DOHH2 (cell line): ENCODE measurements at regions not wholly inside any gene's neighbourhood (a gene's known extent, or its start where the extent isn't known, plus 50 kb on each side); places are given as distances from the start of the nearest gene placed in this dataset.

Experiments used
- H3F3A ChIP-seq: fragments of 200-600 bp; sonication (generic), shearing (Covaris generic); 2 replicates; pipeline ENCODE4 v1.6.0; 2016; ENCODE audit warnings: antibody characterized with exemption, mild to moderate bottlenecking; ENCODE audit not compliant: control insufficient read depth, insufficient read depth
- H3K27ac ChIP-seq: fragments of 200-600 bp; sonication (generic); 2 replicates; pipeline ENCODE4 v1.5.1; 2014; ENCODE audit warnings: low read depth, mild to moderate bottlenecking, low read length, moderate library complexity
- H3K27me3 ChIP-seq: fragments of 200-600 bp; sonication (generic); 2 replicates; pipeline ENCODE4 v1.6.1; 2014; ENCODE audit warnings: mild to moderate bottlenecking, low read length, mixed read lengths; ENCODE audit not compliant: control insufficient read depth
- H3K36me3 ChIP-seq: fragments of 200-600 bp; sonication (generic); 2 replicates; pipeline ENCODE4 v1.6.1; 2014; ENCODE audit warnings: mild to moderate bottlenecking, low read length, moderate library complexity, mixed read lengths; ENCODE audit not compliant: control insufficient read depth
- H3K4me1 ChIP-seq: fragments of 200-600 bp; sonication (generic); 2 replicates; pipeline ENCODE4 v1.6.1; 2014; ENCODE audit warnings: mild to moderate bottlenecking, low read length, mixed read lengths; ENCODE audit not compliant: control insufficient read depth
- H3K4me2 ChIP-seq: fragments of 200-600 bp; sonication (generic); 2 replicates; pipeline ENCODE4 v1.6.0; 2014; ENCODE audit warnings: mild to moderate bottlenecking, low read length, moderate library complexity
- H3K4me3 ChIP-seq: fragments of 200-600 bp; sonication (generic); 2 replicates; pipeline ENCODE4 v1.5.1; 2014; ENCODE audit warnings: mild to moderate bottlenecking, low read length, mixed read lengths
- H3K79me2 ChIP-seq: fragments of 200-600 bp; sonication (generic); 2 replicates; pipeline ENCODE4 v1.6.1; 2014; ENCODE audit warnings: mild to moderate bottlenecking, low read length, mixed read lengths; ENCODE audit not compliant: control insufficient read depth
- H3K9me2 ChIP-seq: fragments of 200-600 bp; sonication (generic); replicated peaks from 2 replicates; pipeline ENCODE4 v1.6.1; 2014; ENCODE audit warnings: mild to moderate bottlenecking, low read length, mixed read lengths; ENCODE audit not compliant: control insufficient read depth
- H3K9me3 ChIP-seq: fragments of 200-600 bp; sonication (generic); 2 replicates; pipeline ENCODE4 v1.6.1; 2014; ENCODE audit warnings: antibody characterized with exemption, low read length, mixed read lengths; ENCODE audit not compliant: control insufficient read depth, insufficient read depth
- H4K20me1 ChIP-seq: fragments of 200-600 bp; sonication (generic); 2 replicates; pipeline ENCODE4 v1.6.0; 2014; ENCODE audit warnings: low read depth, mild to moderate bottlenecking, antibody characterized with exemption, low read length, moderate library complexity; ENCODE audit not compliant: control insufficient read depth, insufficient read depth
- EZH2phosphoT487 ChIP-seq: fragments of 200-600 bp; sonication (generic); IDR thresholded peaks from 2 replicates; pipeline ENCODE4 v1.6.1; 2017; ENCODE audit warnings: borderline replicate concordance, mild to moderate bottlenecking, antibody characterized with exemption, low read length, moderate library complexity, mixed read lengths
- TF ChIP-seq, protein P1 (sequence below): fragments of 200-600 bp; sonication (generic); IDR thresholded peaks from one replicate; pipeline ENCODE4 v1.5.1; 2014; ENCODE audit warnings: antibody characterized with exemption, mild to moderate bottlenecking, low read depth, low read length; ENCODE audit not compliant: poor library complexity, severe bottlenecking

DNA sequence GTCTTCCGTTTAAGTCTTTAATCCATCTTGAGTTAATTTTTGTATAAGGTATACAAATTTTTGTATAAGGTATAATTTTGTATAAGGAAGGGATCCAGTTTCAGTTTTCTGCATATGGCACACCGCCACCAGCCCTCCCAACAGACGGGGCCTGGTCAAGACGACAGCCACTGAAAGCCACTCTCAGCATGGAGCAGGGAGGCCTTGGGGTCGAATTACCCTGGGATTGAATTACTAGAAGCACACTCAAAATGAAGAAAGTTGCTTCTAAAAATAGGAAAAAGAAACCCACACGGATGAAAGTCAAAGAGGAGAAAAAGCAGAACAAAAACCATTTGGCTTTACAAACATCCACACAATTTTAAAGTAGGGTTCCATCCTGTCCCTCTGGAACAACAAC is 586.2 kb upstream of the ADAMTS16 start:
- H3K4me2 ChIP-seq, result no peak overlapping the region
- H3K9me3 ChIP-seq, result no peaks in the 10 kb centered on the region
- no peak overlapping the region for H3K27ac ChIP-seq

DNA sequence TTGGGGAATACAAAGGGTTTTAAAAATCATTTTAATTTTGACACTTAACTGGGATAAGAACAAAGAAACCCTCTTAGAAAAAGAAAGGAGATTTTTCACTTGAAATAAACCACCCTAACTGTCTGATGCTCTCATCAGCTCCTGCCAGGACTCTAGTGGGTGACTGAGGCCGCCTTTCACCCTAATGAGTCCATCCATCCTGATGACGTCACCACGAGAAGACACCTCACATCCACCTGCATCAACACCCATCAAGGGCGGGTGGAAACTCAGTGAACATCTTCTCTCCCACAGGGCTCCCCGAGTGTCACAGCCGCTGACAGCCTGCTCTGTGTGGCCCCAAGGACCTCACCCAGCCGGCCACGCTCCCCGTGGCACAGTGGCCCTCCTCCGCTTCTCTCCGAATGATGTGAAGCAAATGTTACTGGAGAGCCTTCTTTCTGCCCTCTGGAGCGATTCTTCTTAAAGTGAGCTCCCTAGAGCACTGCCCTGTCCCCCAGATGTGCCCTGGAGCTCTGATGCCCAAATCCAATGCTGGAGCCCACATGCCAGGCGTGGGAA is 584.3 kb upstream of the ADAMTS16 start:
- no peaks in the 10 kb centered on the region for H3K4me1 ChIP-seq
- no peaks in the 10 kb centered on the region for H3K27me3 ChIP-seq
- no peak overlapping the region for H3K4me2 ChIP-seq
- H3K79me2 ChIP-seq, result no peaks in the 10 kb centered on the region
- H3K9me3 ChIP-seq, result no peaks in the 10 kb centered on the region
- no peaks in the 10 kb centered on the region for H3K9me2 ChIP-seq
- no peaks in the 10 kb centered on the region for H3K36me3 ChIP-seq
- no peak overlapping the region for H3K4me3 ChIP-seq
- no peak overlapping the region for H3K27ac ChIP-seq
- no peaks in the 10 kb centered on the region for H4K20me1 ChIP-seq
- TF ChIP-seq, protein P1, sequence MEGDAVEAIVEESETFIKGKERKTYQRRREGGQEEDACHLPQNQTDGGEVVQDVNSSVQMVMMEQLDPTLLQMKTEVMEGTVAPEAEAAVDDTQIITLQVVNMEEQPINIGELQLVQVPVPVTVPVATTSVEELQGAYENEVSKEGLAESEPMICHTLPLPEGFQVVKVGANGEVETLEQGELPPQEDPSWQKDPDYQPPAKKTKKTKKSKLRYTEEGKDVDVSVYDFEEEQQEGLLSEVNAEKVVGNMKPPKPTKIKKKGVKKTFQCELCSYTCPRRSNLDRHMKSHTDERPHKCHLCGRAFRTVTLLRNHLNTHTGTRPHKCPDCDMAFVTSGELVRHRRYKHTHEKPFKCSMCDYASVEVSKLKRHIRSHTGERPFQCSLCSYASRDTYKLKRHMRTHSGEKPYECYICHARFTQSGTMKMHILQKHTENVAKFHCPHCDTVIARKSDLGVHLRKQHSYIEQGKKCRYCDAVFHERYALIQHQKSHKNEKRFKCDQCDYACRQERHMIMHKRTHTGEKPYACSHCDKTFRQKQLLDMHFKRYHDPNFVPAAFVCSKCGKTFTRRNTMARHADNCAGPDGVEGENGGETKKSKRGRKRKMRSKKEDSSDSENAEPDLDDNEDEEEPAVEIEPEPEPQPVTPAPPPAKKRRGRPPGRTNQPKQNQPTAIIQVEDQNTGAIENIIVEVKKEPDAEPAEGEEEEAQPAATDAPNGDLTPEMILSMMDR, result no peak
- no peak for TF ChIP-seq EZH2phosphoT487
- H3F3A ChIP-seq, result no peaks in the 10 kb centered on the region

More for the DNA sequence above, 586.2 kb upstream of the ADAMTS16 start:
- no peaks in the 10 kb centered on the region for H3K27me3 ChIP-seq
- H3K36me3 ChIP-seq, result no peaks in the 10 kb centered on the region
- no peaks in the 10 kb centered on the region for H4K20me1 ChIP-seq
- no peak for TF ChIP-seq EZH2phosphoT487
- TF ChIP-seq, protein P1, result no peak
- H3K9me2 ChIP-seq, result no peaks in the 10 kb centered on the region
- no peaks in the 10 kb centered on the region for H3K79me2 ChIP-seq
- no peaks in the 10 kb centered on the region for H3K4me1 ChIP-seq
- no peak overlapping the region for H3K4me3 ChIP-seq
- no peaks in the 10 kb centered on the region for H3F3A ChIP-seq

DNA sequence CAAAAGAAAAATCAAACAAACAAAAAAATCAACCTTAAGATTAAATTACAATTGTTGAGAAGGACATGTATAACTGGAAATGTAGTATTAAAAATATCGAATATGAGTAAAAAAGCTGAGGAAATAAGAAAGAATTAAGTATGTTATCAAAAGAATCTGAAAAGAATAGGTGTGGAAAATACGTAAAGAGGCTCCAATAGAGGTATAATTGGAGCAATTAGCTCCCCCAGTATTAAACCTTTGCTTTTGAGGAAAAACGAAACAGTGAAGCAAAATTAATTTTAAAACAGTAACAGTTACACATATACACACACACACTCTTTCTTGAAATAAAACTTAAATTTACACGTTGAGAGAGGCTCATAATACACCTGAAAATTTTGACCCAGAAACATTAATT is 578.7 kb upstream of the ADAMTS16 start:
- H4K20me1 ChIP-seq, result no peaks in the 10 kb centered on the region
- no peaks in the 10 kb centered on the region for H3K79me2 ChIP-seq

More for the DNA sequence above, 578.7 kb upstream of the ADAMTS16 start:
- Histone ChIP-seq H3K9me3 (no peaks in the 10 kb centered on the region), H3K27me3 (no peaks in the 10 kb centered on the region), H3K4me2 (no peak overlapping the region), H3K9me2 (no peaks in the 10 kb centered on the region), H3K36me3 (no peaks in the 10 kb centered on the region), H3F3A (no peaks in the 10 kb centered on the region), H3K4me1 (no peaks in the 10 kb centered on the region), H3K27ac (no peak overlapping the region), H3K4me3 (no peak overlapping the region)
- no peak for TF ChIP-seq EZH2phosphoT487
- TF ChIP-seq, protein P1, result no peak
